ENCODE measurements at regions not wholly inside any gene's neighbourhood (a gene's known extent, or its start where the extent isn't known, plus 50 kb on each side); places are given as distances from the start of the nearest gene placed in this dataset.

- DNase-seq (ENCODE audit: low spot score): no peak
Observed at GRCh38 chr11:131121426-131122333, 205.4 kb upstream of the SNX19 start.

- no peak for DNase-seq (ENCODE audit: low spot score)
Observed at GRCh38 chr11:131122448-131122847, 206.2 kb upstream of the SNX19 start.

GRCh38 chr11:131129474-131129873 is 213.2 kb upstream of the SNX19 start:
- DNase-seq (ENCODE audit: low spot score): no peak

GRCh38 chr11:131135611-131136010 is 219.3 kb upstream of the SNX19 start:
- DNase-seq (ENCODE audit: low spot score): no peak

GRCh38 chr11:131136486-131136885 is 220.2 kb upstream of the SNX19 start:
- no peak for DNase-seq (ENCODE audit: low spot score)

- no peak for DNase-seq (ENCODE audit: low spot score)
Observed at GRCh38 chr11:131137046-131137445, 220.8 kb upstream of the SNX19 start.

- DNase-seq (ENCODE audit: low spot score): no peak
Observed at GRCh38 chr11:131138731-131139130, 222.5 kb upstream of the SNX19 start.

GRCh38 chr11:131145791-131146190 is 224.6 kb upstream of the NTM start:
- DNase-seq (ENCODE audit: low spot score): no peak

GRCh38 chr11:131146827-131147490 is 223.5 kb upstream of the NTM start:
- DNase-seq (ENCODE audit: low spot score): no peak

GRCh38 chr11:131154351-131154750 is 216.1 kb upstream of the NTM start:
- DNase-seq (ENCODE audit: low spot score): no peak

GRCh38 chr11:131157678-131158077 is 212.7 kb upstream of the NTM start:
- no peak for DNase-seq (ENCODE audit: low spot score)

GRCh38 chr11:131160846-131161245 is 209.6 kb upstream of the NTM start:
- DNase-seq (ENCODE audit: low spot score): no peak

- no peak for DNase-seq (ENCODE audit: low spot score)
Observed at GRCh38 chr11:131163613-131164012, 206.8 kb upstream of the NTM start.

GRCh38 chr11:131165036-131165435 is 205.4 kb upstream of the NTM start:
- DNase-seq (ENCODE audit: low spot score): no peak

- no peak for DNase-seq (ENCODE audit: low spot score)
Observed at GRCh38 chr11:131168839-131169713, 201.3 kb upstream of the NTM start.

GRCh38 chr11:131172011-131172410 is 198.4 kb upstream of the NTM start:
- no peak for DNase-seq (ENCODE audit: low spot score)

GRCh38 chr11:131178020-131178419 is 192.4 kb upstream of the NTM start:
- DNase-seq (ENCODE audit: low spot score): no peak

GRCh38 chr11:131178596-131178995 is 191.8 kb upstream of the NTM start:
- no peak for DNase-seq (ENCODE audit: low spot score)

- no peak for DNase-seq (ENCODE audit: low spot score)
Observed at GRCh38 chr11:131179836-131180235, 190.6 kb upstream of the NTM start.

- no peak for DNase-seq (ENCODE audit: low spot score)
Observed at GRCh38 chr11:131185915-131186314, 184.5 kb upstream of the NTM start.

GRCh38 chr11:131186629-131187101 is 183.8 kb upstream of the NTM start:
- no peak for DNase-seq (ENCODE audit: low spot score)

- DNase-seq (ENCODE audit: low spot score): no peak
Observed at GRCh38 chr11:131190446-131190845, 180.0 kb upstream of the NTM start.
